ENCODE measurements at regions not wholly inside any gene's neighbourhood (a gene's known extent, or its start where the extent isn't known, plus 50 kb on each side); places are given as distances from the start of the nearest gene placed in this dataset.

- TF ChIP-seq CTCF (IDR thresholded peaks at IDR 0.05) (no peak), STAT6 (CRISPR knock-in tag; conservative IDR thresholded peaks at IDR 0.05; ENCODE audit: low read depth) (no peak), HMGXB4 (CRISPR knock-in tag; IDR thresholded peaks at IDR 0.05) (no peak), ZNF232 (CRISPR knock-in tag; IDR thresholded peaks at IDR 0.05) (no peak), E2F4 (CRISPR knock-in tag; IDR thresholded peaks at IDR 0.05; ENCODE audit: borderline replicate concordance, low read depth) (no peak), TCF7 (CRISPR knock-in tag; IDR thresholded peaks at IDR 0.05; ENCODE audit: low read depth) (no peak), JUN (CRISPR knock-in tag; IDR thresholded peaks at IDR 0.05) (no peak), MAX (CRISPR knock-in tag; IDR thresholded peaks at IDR 0.05) (no peak), USF2 (CRISPR knock-in tag; IDR thresholded peaks at IDR 0.05) (no peak), PREB (CRISPR knock-in tag; IDR thresholded peaks at IDR 0.05; ENCODE audit: borderline replicate concordance) (no peak)
Observed at GRCh38 chr12:68482660-68483059, 128.0 kb upstream of the RAP1B start.
